Islet of Langerhans (tissue), 1 donor: ENCODE measurements at regions not wholly inside any gene's neighbourhood (a gene's known extent, or its start where the extent isn't known, plus 50 kb on each side); places are given as distances from the start of the nearest gene placed in this dataset.
A peak's percentile ranks its signal among the peaks of the same experiment; 100 is the strongest.
"Not testable (repeated sequence)": the region's sequence is repeated elsewhere in the genome, so short reads cannot be mapped to it uniquely, and the experiment has no call there.

Experiments used
- FAIRE-seq: peaks from one replicate; lab custom pipeline; 2011; peaks lifted over from hg19 to GRCh38; lab: Jason Lieb, UNC

DNA sequence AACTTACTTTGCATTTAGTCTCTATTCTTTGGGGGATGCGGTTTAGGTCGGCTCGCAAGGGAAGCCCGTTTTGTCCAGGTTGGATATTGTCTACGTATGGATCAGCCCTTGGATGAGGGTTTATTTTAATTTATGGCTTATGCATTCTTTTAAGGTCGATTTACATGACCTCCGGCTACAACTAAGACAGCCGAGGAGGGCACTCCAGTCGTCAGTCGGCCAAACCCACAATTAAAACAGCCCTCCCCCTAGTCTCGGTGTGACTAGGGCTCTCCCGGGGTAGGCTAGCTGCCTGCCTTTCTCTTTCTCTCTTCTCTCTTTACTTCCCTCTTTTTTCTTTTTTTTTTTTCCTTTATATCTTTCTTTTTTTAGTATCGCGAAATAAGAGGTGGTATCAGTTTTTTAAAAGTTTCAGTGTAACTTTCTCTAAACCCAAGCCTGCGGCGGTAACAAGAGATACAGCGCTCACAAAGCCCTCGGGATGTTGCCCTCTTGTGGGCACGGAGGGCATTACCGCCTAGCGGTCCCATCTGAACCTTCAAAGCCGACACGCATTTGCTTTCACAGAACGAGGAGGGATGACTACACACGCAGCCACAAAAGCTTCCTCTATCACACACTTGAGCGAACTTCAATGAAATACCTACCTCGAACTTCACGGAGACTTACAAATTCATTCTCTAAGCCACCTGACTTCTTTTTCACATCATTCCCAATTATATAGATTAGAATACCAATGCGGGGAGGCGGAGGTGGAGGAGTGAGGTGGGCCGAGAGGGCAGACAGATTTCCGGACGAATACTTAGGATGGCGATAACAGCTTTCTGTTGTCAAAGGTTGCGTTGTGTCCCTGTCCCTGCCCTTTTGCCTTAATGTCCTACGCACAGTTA is 132.3 kb upstream of the C11orf58 start:
- FAIRE-seq, result peak; percentile 93

DNA sequence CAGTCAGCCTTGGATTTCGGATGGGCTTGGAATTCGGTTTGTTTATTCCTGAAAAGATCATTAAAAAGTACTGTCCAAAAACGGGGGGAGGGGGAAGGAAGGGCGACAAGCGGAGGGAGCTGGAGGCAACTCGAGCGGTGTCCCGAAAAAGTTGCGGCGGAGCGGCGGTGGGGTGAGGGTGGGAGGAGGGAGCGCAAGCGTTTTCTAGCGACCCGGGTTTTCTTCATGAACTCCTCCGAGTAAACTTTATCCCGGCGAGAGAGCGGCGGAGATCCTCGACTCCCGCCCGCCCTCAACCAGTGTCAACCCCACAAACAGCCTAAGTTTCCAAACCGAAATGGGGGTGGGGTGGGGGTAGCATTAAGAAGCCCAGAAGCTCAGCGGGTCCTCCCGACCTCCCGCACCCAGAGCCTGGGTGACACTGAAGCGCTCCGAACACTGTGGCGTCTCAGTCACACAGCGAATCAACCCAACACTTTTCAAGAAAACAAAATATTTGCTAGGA is 133.0 kb upstream of the C11orf58 start:
- FAIRE-seq, result no peak

DNA sequence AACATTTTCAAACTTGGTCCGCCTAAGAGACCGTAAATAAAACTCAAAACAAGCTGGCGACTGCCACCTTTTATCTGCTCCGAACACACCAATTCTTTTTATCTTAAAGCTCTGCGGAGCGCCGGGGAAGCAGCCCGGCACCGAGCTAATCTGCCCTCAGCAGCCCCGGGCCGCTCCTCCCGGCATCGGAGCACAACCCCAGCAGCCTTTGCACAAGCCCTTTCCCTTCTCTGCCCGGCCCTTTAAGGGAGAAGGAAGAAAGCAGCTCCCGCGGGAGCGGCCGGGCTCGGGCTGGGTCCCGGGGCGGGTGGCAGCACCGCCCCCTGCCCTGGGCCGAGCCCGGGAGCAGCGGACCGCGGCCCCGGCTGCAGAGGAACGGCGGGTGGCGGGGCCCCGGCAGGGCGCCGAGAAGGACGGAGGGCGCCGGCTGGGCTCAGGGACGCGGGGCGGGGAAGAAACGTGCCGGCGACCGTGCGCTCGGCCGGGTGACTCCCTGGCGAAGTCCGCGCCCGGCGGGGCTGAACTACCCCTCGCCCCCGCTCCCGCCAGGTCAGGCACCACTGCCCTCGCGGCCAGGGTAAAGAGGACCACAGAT is 133.6 kb upstream of the C11orf58 start:
- no peak for FAIRE-seq

DNA sequence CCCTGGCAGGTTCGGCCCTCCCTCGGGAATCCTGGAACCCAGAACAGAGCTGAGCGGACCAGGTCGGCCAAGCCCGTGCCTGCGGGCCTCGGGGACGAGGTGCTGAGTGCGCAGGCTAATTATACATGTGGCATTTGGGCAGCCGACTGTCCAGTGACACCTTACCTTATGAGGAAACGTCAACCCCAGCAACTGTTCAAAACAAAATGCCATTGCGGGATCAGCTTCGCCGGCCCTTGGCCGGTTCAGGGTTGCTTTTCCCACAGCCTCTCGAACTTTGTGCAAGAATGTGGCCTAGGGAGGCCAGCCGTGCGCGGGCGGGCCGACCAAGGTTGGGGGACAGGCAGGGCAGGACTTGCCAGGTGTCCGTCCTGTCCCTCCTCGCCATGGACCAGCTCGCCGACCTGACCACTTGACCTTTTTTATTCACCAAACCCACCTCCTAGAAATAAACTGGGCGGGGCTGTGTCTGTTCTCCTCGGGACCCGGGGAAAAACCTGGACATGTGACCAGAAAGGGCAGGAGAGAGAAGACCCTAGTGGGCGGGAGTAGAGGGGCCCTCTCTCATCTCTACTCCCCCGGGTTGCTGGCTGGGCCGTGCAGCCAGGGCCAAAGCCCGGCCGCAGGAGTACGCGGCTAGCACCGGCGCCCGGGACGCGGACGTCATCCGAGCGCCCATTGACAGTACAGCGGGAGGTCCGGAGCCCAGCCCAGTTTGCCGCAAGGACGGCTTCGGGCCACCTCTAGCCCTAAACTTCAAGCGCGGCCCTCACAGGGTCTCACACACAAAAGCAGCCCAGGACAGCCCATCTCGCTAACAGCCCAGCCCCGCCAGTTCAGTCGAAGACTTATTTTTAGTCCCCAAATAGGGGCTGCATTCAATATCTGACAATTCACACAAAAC is 134.3 kb upstream of the C11orf58 start:
- no peak for FAIRE-seq

DNA sequence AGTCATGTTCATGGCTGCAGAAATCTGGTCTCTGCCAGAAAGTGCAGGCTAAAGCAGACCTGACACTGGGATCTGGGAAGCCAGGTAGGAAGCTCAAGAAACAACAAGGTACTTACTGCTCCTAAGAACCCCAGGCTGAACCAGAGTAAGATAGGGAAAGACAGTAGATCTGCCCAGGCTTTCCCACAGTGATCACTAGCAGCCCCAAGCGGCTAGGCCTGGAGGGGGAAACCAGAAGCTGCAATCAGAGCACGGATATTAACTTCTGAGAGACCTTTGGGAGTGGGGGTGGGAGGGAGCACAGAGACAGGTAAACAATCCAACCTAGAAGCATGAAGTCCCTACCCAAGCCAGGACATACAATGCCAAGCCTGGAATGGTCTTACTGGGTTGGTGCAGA is 135.2 kb upstream of the C11orf58 start:
- no peak for FAIRE-seq

DNA sequence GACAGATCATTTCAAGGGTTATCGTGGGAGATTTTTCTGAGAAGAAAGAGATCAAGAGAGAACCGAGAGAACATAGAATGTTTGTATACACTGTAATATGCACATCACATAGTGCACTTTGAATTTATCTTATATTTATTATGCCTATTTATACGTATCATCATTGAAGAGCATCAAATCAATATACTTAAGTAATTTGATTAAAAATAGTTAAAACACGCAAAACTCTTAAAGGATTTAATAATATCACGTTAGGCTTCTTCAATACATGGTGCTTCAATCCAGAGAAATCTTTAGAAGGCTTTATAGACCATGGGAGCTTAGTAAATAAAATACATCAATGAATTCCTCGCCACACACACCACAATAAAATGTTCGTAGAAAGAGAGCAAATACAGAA is 139.5 kb upstream of the C11orf58 start:
- no peak for FAIRE-seq

DNA sequence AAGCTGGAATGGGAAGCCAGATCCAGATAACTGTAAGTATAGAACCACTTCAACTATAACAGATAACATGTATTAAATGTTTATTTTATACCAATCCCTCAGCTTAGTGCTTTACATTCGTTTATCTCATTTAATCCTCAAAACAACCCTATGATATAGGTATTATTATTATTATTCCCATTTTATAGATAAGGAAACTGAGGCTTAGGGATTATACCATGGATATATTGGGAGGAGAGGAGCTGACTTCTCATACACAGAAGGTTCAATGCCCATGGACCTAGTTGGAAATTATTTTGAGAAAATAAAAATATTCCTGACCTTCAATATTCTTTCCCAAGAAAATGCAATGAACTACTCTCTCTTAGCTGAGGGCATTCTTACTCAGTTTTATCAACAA is 140.4 kb upstream of the C11orf58 start:
- FAIRE-seq, result no peak

DNA sequence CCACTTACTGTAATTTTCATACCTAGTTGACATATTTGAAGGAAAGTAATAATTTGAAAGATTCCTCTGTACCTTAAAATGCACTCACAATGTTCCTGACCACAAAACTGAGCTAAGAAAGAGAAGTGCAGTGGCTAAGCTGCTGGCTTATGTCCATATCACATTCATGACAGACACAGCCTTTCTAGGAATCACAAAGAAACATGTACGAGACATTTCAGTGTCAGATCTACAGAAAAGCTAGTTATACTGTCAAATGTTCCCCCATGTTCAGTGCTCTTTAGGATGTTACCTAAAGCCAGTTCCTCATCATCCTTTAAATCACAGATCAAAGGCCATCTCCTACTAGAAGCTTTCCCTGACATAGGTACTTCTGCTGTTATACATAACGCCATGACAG is 142.2 kb upstream of the C11orf58 start:
- no peak for FAIRE-seq

DNA sequence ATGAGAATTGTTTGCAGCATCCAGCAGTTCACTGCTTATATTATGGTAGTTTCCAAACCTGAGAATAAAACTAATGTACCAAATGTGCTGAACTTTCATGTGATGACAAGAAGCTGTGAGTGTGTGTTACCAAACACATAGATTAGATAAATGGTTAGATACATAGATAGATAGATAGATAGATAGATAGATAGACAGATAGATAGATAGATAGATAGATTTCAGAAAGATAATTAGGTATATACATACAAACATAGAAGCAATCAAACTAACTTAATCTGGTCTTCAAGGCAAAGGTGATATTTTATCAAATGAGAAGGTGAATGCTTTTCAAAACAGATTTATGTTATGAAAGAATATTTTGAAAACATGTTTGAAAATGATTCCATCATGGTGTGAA is 147.3 kb upstream of the C11orf58 start:
- no peak for FAIRE-seq

DNA sequence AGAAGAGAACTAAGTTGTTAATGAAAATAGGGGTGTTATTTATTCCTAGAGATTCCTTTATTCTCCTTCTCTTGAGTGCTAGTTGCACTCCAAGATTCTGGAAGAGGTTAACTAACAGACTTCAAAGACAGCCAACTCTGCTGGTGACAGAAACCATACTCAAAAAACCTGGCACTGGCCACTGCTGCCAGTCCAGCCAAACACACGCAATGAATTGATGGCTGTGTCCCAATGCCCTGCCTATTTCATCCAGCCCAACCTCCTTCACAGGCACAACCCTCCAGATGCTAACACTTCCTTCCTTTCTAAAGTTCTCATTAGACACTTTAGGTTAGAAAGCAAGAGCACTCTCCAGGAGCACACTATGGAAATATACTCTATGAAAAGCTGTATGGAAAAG is 150.8 kb upstream of the C11orf58 start:
- no peak for FAIRE-seq

DNA sequence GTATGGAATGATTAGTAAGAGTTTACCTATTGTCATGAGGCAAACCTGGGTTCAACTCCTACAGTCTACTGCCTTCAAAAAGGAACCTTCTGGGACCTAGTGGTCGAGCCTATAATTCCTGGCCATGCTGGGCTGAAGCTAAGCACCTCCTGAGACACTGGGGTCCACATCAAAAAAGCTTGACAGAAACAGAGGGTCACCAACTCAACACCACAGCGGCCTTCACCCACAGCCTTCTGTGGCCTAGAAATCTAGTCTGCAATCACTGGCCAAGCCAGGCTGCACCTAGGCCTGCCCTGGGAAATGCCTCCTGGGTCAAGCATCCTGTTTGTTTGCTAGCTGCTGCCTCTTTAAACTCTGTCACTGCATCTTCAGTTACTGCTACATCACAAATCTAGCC is 153.9 kb upstream of the C11orf58 start:
- no peak for FAIRE-seq

DNA sequence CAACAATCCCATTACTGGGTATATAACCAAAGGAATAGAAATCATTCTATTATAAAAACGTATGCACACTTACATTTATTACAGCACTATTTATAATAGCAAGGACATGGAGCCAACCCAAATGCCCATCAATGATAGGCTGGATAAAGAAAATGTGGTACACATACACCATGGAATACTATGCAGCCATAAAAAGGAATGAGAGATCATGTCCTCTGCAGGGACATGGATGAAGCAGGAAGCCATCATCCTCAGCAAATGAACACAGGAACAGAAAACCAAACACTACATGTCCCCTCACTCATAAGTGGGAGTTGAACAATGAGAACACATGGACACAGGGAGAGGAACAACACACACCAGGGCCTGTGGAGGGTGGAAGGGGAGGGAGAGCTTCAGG is 157.4 kb upstream of the C11orf58 start:
- not testable (repeated sequence) for FAIRE-seq

DNA sequence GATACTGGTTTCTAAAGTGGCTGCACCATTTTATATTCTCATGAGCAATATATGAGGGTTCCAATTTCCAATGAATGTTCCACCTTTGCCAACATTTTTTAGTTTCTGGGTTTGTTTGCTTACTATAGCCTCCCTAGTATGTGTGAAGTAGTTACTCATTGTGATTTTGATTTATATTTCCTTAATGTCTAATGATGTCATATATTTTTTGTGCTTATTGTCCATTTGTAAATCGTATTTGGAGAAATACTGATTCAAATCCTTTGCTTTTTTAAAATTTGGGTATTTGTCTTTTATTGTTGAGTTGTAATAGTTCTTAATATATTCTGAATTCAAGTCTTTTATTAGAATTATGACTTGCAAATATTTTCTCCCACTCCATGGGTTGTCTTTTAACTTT is 161.0 kb upstream of the C11orf58 start:
- FAIRE-seq, result peak; percentile 58

DNA sequence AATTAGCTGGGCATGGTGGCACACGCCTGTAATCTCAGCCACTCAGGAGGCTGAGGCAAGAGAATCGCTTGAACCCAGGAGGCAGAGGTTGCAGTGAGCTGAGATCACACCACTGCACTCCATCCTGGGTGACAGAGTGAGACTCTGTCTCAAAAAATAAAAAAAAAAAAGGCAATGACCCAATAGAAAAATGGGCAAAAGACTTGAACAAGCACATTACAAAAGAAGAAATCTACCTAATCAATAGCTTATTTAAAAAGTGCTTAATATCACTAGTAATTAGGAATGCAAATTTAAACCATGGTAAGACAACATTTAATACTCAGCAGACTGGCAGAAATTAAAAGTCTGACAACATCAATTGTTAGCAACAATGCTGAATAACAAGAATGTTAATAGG is 163.6 kb upstream of the C11orf58 start:
- not testable (repeated sequence) for FAIRE-seq

DNA sequence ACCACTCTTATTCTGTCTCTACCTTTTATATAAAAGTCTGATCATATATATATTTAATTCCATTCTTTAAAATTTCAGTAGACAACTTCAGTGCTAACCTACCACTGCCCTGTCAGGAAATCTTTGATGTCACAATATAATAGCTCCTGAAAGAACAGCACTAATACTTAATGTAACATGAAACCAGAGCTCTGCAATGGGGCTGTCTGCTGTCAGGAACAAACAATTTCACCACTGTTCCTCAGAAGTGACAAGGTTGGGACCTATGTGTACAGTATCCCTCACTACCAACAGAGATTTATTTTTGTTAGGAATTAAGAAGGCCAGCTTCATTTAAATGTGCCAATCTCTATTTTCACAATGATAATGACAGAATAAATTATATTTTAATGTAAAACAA is 165.5 kb upstream of the C11orf58 start:
- FAIRE-seq, result no peak

DNA sequence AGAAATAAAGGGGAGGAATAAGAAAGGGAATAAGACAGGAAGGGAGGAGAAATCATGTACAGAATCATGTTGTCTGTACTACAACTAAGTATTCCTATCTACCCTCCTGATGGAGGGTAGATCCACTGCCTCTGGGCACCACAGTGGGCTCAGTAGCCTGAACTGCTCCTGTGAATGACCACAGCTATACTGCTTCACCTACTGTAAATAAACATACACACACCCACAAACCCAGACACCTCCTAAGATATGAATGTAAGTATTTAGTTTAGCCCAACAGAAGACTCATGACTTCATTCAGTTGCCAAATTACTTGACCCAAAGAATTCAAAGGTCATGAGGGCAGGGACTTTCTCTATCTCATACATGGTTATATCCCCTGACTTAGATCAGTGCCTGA is 177.3 kb upstream of the C11orf58 start:
- no peak for FAIRE-seq

DNA sequence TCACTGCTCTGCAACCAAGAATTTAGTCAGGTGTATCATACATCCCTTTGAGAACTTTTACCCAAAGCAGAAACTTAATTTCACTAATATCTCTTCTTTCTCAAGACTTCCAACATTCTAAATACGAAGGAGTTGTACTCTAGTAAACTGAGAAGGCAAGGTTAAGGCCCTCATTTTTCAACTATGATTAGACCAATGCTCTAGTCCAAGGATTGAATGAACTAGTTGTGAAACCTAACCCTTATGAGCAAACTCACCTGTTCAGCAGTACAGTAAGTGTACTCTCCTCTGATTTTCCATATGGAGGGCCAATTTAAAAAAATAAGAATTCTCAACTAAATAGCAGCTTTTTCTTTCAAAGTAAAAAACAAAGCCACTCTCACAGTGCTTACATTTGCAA is 180.0 kb upstream of the C11orf58 start:
- no peak for FAIRE-seq

DNA sequence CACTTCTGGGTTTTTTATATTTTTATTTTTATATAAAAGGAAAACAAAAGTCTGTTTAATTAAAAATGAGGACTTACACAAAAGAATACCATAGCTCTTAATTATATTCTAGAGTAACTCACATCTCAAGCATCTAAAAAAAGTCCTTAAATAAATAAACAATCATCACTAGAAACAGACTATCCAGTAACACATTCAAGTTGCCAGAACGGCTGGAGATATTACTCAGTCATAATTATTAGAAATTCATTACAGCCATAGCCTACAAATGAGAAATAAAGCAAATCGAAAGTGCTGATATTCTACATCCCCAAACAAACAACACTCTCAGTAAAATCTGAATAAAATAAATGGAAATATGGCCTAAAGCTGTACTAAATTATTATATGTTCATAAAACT is 182.5 kb upstream of the C11orf58 start:
- FAIRE-seq, result peak; percentile 85

DNA sequence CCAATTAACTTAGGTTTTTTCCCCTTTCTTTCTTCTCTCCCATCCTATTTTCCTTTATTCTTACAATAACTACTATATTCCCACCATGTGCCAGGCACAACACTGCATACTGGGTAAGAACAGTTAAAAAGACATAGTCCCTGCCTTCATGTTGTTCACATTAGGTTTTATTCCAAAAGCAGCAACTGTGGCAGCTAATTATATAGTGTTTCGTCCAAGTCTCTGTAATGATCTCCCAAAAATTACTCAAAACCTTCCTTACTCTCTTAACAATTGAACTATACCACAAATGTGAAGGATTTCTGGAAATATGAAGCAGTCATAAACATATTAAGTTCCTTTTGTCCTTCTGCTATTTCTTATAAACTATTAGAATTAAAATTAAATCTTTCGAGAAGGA is 184.1 kb upstream of the C11orf58 start:
- no peak for FAIRE-seq

DNA sequence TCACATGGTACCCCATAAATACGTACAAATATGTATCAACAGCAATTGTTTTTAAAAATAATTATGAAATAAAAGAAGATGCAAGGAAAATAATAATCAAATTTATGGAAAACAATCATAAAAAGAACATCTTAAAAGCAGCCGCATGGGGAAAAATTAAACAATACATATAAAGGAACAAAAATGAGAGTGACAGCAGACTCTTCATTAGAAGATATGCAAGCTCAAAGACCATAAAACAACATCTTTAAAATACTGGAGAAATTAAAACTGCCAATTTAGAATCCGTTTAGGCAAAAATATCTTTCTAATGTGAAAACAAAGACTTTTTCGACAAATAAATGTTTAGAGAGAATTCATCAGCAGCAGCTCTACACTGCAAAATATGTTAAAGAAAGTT is 190.6 kb upstream of the C11orf58 start:
- FAIRE-seq, result no peak

DNA sequence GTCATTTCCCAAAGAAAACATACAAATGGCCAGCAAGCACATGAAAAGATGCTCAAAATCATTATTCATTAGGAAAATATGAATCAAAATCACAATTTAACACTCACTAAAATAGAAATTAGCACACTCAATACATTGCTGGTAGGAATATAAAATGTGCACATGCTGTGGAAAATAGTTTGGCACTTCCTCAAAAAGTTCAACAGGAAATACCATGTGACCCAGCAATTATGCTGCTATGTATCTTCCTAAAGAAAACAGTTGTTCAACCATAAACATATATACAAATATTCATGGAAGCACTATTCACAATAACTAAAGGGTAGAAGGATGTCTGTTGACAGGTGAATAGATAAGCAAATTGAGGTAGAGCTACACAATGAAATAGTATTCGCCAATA is 187.3 kb upstream of the SOX6 start:
- FAIRE-seq, result no peak

DNA sequence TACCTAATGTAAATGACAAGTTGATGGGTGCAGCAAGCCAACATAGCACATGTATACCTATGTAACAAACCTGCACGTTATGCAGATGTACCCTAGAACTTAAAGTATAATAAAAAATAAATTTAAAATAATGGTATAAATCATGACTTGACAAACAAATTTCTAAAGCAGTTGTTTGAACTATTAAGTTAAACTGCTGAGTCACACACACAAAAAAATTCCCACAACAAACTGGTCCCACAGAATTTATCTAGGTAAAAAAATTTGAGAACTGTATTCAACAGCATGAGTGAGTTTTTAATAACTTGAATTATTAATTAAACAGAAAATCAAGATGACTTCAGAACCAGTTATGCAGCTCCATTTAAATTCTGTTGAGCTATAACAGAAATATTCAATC is 186.0 kb upstream of the SOX6 start:
- FAIRE-seq, result peak; percentile 17

DNA sequence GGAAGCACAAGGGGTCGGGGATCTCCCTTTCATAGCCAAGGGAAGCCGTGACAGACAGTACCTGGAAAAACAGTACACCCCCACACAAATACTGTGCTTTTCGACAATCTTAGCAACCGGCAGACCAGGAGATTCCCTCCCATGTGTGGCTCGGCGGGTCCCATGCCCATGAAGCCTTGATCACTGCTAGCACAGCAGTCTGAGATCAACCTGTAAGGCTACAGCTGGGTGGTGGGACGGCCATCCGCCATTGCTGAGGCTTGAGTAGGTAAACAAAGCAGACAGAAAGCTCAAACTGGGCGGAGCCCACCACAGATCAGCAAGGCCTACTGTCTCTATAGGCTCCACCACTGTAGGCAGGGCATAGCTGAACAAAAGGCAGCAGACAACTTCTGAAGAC is 180.2 kb upstream of the SOX6 start:
- FAIRE-seq, result no peak
